ENCODE measurements at regions not wholly inside any gene's neighbourhood (a gene's known extent, or its start where the extent isn't known, plus 50 kb on each side); places are given as distances from the start of the nearest gene placed in this dataset.

DNA sequence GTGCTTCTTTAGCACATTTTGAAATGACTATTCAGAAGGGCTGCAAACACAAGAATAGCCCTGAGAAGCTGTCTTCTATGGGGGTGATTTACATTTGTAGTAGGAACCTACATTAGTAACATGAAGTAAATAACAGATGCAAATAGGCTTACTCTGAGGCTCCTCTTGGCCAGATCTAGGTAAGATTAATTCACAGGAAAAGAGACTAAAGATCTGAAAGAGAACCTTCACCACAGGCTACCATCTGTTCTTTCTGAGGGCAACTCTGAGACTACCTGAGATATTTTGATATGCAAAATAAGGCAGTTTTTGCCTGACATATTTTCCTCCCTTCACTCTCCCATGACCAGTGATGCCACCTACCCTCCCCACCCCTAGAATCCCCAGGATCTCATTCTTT, 1267.8 kb downstream of the PLA2G4A start:
- no peaks in the 10 kb centered on the region for H4K20me1 ChIP-seq (ENCODE audit: insufficient read depth)
- H3K27ac ChIP-seq (ENCODE audit: low read length) = no peak overlapping the region
- no peak overlapping the region for H3K4me3 ChIP-seq (ENCODE audit: low read length)
- H3K9ac ChIP-seq (ENCODE audit: low read length) = no peak overlapping the region
- no peak overlapping the region for H2AFZ ChIP-seq (ENCODE audit: low read depth, low read length)
- no peaks in the 10 kb centered on the region for H3F3A ChIP-seq (ENCODE audit: insufficient read depth, low read length, poor library complexity, severe bottlenecking)
- H3K9me2 ChIP-seq (ENCODE audit: insufficient read depth, low read length) = no peaks in the 10 kb centered on the region
- H3K4me2 ChIP-seq (ENCODE audit: low read length) = no peak overlapping the region
- no peaks in the 10 kb centered on the region for H3K9me3 ChIP-seq (ENCODE audit: low read length)
- H3K79me2 ChIP-seq (replicated peaks; ENCODE audit: insufficient read depth, low read length) = no peaks in the 10 kb centered on the region
- TF ChIP-seq, protein P1, sequence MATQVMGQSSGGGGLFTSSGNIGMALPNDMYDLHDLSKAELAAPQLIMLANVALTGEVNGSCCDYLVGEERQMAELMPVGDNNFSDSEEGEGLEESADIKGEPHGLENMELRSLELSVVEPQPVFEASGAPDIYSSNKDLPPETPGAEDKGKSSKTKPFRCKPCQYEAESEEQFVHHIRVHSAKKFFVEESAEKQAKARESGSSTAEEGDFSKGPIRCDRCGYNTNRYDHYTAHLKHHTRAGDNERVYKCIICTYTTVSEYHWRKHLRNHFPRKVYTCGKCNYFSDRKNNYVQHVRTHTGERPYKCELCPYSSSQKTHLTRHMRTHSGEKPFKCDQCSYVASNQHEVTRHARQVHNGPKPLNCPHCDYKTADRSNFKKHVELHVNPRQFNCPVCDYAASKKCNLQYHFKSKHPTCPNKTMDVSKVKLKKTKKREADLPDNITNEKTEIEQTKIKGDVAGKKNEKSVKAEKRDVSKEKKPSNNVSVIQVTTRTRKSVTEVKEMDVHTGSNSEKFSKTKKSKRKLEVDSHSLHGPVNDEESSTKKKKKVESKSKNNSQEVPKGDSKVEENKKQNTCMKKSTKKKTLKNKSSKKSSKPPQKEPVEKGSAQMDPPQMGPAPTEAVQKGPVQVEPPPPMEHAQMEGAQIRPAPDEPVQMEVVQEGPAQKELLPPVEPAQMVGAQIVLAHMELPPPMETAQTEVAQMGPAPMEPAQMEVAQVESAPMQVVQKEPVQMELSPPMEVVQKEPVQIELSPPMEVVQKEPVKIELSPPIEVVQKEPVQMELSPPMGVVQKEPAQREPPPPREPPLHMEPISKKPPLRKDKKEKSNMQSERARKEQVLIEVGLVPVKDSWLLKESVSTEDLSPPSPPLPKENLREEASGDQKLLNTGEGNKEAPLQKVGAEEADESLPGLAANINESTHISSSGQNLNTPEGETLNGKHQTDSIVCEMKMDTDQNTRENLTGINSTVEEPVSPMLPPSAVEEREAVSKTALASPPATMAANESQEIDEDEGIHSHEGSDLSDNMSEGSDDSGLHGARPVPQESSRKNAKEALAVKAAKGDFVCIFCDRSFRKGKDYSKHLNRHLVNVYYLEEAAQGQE (IDR thresholded peaks at IDR 0.05; ENCODE audit: borderline replicate concordance) = no peak
- TF ChIP-seq, protein P2, sequence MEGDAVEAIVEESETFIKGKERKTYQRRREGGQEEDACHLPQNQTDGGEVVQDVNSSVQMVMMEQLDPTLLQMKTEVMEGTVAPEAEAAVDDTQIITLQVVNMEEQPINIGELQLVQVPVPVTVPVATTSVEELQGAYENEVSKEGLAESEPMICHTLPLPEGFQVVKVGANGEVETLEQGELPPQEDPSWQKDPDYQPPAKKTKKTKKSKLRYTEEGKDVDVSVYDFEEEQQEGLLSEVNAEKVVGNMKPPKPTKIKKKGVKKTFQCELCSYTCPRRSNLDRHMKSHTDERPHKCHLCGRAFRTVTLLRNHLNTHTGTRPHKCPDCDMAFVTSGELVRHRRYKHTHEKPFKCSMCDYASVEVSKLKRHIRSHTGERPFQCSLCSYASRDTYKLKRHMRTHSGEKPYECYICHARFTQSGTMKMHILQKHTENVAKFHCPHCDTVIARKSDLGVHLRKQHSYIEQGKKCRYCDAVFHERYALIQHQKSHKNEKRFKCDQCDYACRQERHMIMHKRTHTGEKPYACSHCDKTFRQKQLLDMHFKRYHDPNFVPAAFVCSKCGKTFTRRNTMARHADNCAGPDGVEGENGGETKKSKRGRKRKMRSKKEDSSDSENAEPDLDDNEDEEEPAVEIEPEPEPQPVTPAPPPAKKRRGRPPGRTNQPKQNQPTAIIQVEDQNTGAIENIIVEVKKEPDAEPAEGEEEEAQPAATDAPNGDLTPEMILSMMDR (IDR thresholded peaks at IDR 0.05; ENCODE audit: poor library complexity, severe bottlenecking) = no peak
- no peak for TF ChIP-seq EZH2 (IDR thresholded peaks at IDR 0.05; ENCODE audit: borderline replicate concordance, insufficient read depth, low read length, poor library complexity, severe bottlenecking)
- no peak for TF ChIP-seq EP300 (conservative IDR thresholded peaks at IDR 0.05; ENCODE audit: poor library complexity, severe bottlenecking)
- TF ChIP-seq SMC3 (conservative IDR thresholded peaks at IDR 0.05; ENCODE audit: poor library complexity) = no peak
- TF ChIP-seq POLR2AphosphoS5 (IDR thresholded peaks at IDR 0.05) = no peak
- TF ChIP-seq MXI1 (conservative IDR thresholded peaks at IDR 0.05; ENCODE audit: poor library complexity, severe bottlenecking) = no peak
- no peak for TF ChIP-seq TAF1 (IDR thresholded peaks at IDR 0.05; ENCODE audit: low read depth)
- no peak for TF ChIP-seq RAD21 (conservative IDR thresholded peaks at IDR 0.05)
- no peaks in the 10 kb centered on the region for H3K27me3 ChIP-seq (ENCODE audit: insufficient read depth, low read depth, low read length)
- no peaks in the 10 kb centered on the region for H3K36me3 ChIP-seq (ENCODE audit: insufficient read depth, low read length)

DNA sequence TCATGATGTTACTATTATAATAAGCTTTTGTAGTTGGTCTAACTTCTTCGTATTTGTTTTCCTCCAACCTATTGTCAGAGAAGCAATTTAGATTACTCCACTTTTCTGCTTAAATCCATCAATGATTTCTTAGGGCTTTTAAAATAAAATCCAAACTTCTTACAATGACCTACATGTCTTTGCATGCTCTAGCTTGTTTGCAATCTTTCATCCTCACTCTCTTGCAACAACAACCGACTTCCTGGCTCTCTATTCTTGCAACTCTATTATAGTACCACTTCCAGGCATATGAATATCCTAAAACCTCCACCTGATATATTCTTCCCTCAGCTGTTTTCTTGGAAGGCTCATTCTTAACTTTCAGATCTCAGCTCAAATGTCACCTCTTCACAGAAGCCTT, 1288.7 kb downstream of the PLA2G4A start:
- Histone ChIP-seq H4K20me1 (ENCODE audit: insufficient read depth) (no peaks in the 10 kb centered on the region), H2AFZ (ENCODE audit: low read depth, low read length) (no peak overlapping the region), H3K27me3 (ENCODE audit: insufficient read depth, low read depth, low read length) (no peaks in the 10 kb centered on the region), H3K9ac (ENCODE audit: low read length) (no peak overlapping the region), H3K79me2 (replicated peaks; ENCODE audit: insufficient read depth, low read length) (no peaks in the 10 kb centered on the region), H3K4me2 (ENCODE audit: low read length) (no peak overlapping the region), H3K36me3 (ENCODE audit: insufficient read depth, low read length) (no peaks in the 10 kb centered on the region), H3K9me3 (ENCODE audit: low read length) (no peaks in the 10 kb centered on the region), H3K9me2 (ENCODE audit: insufficient read depth, low read length) (no peaks in the 10 kb centered on the region), H3K4me3 (ENCODE audit: low read length) (no peak overlapping the region), H3K27ac (ENCODE audit: low read length) (no peak overlapping the region), H3F3A (ENCODE audit: insufficient read depth, low read length, poor library complexity, severe bottlenecking) (no peaks in the 10 kb centered on the region)
- no peak for TF ChIP-seq POLR2AphosphoS5 (IDR thresholded peaks at IDR 0.05)

DNA sequence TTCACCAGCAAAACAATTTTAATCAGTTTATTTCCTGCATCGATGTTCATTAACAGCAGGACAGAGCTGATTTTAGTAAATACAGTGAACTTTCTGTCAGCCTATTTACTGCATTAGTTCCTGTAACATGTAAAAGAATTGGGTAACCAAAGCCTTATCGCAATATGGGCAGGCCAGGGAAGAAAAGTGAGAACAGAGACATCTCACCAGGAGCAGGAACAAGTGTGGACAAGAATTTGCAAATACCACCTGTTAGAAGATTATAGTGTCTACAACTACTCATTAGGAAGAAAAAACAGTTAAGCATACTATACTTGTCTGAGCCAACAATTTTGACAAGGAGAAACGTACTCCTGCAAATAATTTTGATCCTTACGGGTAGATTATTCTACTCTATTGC, 1293.9 kb downstream of the PLA2G4A start:
- no peak overlapping the region for H3K27ac ChIP-seq (ENCODE audit: low read length)
- TF ChIP-seq SMC3 (conservative IDR thresholded peaks at IDR 0.05; ENCODE audit: poor library complexity) (no peak), EP300 (conservative IDR thresholded peaks at IDR 0.05; ENCODE audit: poor library complexity, severe bottlenecking) (no peak), POLR2AphosphoS5 (IDR thresholded peaks at IDR 0.05) (no peak), EZH2 (IDR thresholded peaks at IDR 0.05; ENCODE audit: borderline replicate concordance, insufficient read depth, low read length, poor library complexity, severe bottlenecking) (no peak), MXI1 (conservative IDR thresholded peaks at IDR 0.05; ENCODE audit: poor library complexity, severe bottlenecking) (no peak), RAD21 (conservative IDR thresholded peaks at IDR 0.05) (no peak), TAF1 (IDR thresholded peaks at IDR 0.05; ENCODE audit: low read depth) (no peak)
- TF ChIP-seq, protein P2 (IDR thresholded peaks at IDR 0.05; ENCODE audit: poor library complexity, severe bottlenecking) = no peak
- TF ChIP-seq, protein P1 (IDR thresholded peaks at IDR 0.05; ENCODE audit: borderline replicate concordance) = no peak
- no peak overlapping the region for H3K4me3 ChIP-seq (ENCODE audit: low read length)
- no peaks in the 10 kb centered on the region for H4K20me1 ChIP-seq (ENCODE audit: insufficient read depth)
- H3K27me3 ChIP-seq (ENCODE audit: insufficient read depth, low read depth, low read length) = no peaks in the 10 kb centered on the region
- no peak overlapping the region for H3K4me2 ChIP-seq (ENCODE audit: low read length)
- H3F3A ChIP-seq (ENCODE audit: insufficient read depth, low read length, poor library complexity, severe bottlenecking) = no peaks in the 10 kb centered on the region
- no peak overlapping the region for H2AFZ ChIP-seq (ENCODE audit: low read depth, low read length)
- no peaks in the 10 kb centered on the region for H3K36me3 ChIP-seq (ENCODE audit: insufficient read depth, low read length)
- H3K9ac ChIP-seq (ENCODE audit: low read length) = no peak overlapping the region
- H3K9me3 ChIP-seq (ENCODE audit: low read length) = no peaks in the 10 kb centered on the region
- no peaks in the 10 kb centered on the region for H3K9me2 ChIP-seq (ENCODE audit: insufficient read depth, low read length)
- no peaks in the 10 kb centered on the region for H3K79me2 ChIP-seq (replicated peaks; ENCODE audit: insufficient read depth, low read length)
